Heart left ventricle (tissue), 13 donors: ENCODE measurements at regions not wholly inside any gene's neighbourhood (a gene's known extent, or its start where the extent isn't known, plus 50 kb on each side); places are given as distances from the start of the nearest gene placed in this dataset.

Source experiments
- POLR2A ChIP-seq, 2 donors: fragments of 450-650 bp; IDR thresholded peaks; one replicate each; pipeline ENCODE4 v1.6.1; 2017; ENCODE audit warnings: antibody characterized with exemption in 2 of 2, mild to moderate bottlenecking in 2 of 2, moderate library complexity in 2 of 2
- TF ChIP-seq, protein P1 (sequence below), 12 donors: fragments of 200-600 bp; sonication (generic) in 4 of 12; IDR thresholded peaks; one replicate each; pipeline versions ENCODE4 v1.5.0 to v1.8.0; 2018 to 2022; ENCODE audit warnings: antibody characterized with exemption in 12 of 12, mild to moderate bottlenecking in 5 of 12
- donor health status: ischemic (EF 13 %, LVEDD 7.1; RV severe dilation, severe dysfunction).
- donor health status: DM: no; HTN: yes; CAD: no.
- donor health status: DM: no; HTN: no; CAD: no.
- donor health status: ischemic (EF 25% LVEDD 6.9; RV normal size, moderate dysfunction).
- donor health status: ischemic (EF 25% LVEDD 5.7; RV mildly dilated, moderate dysfunction).
- donor health status: ischemic (EF 35%, LVEDD 5.7; RV mildly dilated, moderate dysfunction).
- donor health status: nonischemic (EF 11% LVEDD 7.7; RV severe dilation, severe dysfunction).
- donor health status: DM: yes; HTN: yes; CAD: no.
- donor health status: PGD.
- donor health status: ischemic (EF 29% LVEDD 5.4; RV normal size, mild dysfunction).
- donor health status: nonischemic (EF 23%, LVEDD 6.1; RV moderate dilation, normal function).

DNA sequence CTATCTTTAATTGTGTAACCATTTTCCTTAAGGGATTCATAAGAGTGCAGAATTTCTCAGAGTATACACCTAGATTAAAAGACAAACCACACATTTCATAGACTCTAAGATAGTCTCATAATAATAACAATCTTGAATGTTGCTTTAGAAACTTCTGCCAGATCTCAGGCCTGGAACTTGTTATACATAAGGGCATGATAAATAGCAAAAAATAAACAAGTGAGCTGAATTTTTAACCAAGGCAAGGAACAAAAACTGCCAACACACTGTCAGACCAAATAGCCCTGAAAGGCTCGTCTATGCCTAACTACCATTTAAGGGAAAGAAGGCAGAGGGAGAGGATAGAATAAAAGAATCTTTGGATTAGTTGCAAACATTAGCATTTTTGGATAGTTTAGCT lies 65.8 kb upstream of the SEMA3C start:
- TF ChIP-seq POLR2A (IDR thresholded peaks at IDR 0.05) = no peak
- TF ChIP-seq, protein P1, sequence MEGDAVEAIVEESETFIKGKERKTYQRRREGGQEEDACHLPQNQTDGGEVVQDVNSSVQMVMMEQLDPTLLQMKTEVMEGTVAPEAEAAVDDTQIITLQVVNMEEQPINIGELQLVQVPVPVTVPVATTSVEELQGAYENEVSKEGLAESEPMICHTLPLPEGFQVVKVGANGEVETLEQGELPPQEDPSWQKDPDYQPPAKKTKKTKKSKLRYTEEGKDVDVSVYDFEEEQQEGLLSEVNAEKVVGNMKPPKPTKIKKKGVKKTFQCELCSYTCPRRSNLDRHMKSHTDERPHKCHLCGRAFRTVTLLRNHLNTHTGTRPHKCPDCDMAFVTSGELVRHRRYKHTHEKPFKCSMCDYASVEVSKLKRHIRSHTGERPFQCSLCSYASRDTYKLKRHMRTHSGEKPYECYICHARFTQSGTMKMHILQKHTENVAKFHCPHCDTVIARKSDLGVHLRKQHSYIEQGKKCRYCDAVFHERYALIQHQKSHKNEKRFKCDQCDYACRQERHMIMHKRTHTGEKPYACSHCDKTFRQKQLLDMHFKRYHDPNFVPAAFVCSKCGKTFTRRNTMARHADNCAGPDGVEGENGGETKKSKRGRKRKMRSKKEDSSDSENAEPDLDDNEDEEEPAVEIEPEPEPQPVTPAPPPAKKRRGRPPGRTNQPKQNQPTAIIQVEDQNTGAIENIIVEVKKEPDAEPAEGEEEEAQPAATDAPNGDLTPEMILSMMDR (IDR thresholded peaks at IDR 0.05) = no peak
